ENCODE measurements at regions not wholly inside any gene's neighbourhood (a gene's known extent, or its start where the extent isn't known, plus 50 kb on each side); places are given as distances from the start of the nearest gene placed in this dataset.

DNA sequence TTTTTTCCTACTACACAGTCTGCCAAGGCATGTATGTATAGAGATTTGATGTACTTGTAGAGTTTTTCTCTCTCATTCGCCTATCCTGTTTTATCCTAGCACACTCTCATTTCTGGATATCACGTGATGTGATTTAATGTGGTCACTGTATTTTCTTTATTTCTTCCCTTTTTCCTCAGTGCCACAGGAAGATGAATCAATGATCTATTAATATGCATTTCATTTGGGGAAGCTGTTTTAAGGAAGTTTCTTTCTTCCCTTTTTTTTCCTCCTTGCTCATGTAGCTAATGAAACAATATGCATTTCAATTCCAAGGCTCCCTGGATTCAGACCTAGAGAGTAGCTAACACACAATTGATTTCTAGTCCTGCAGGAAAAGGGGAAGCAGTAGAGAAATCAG lies 506.3 kb upstream of the WWC1 start:
- H2AFZ ChIP-seq (ENCODE audit: low read depth, low read length): no peak overlapping the region
- H3K4me1 ChIP-seq (ENCODE audit: control insufficient read depth, extremely low read depth, insufficient read depth, low read length): no peaks in the 10 kb centered on the region
- H3K4me3 ChIP-seq (replicated peaks in 1 of 3; ENCODE audit: insufficient read depth in 1 of 3, low read depth in 1 of 3, low read length in 3 of 3): no peak overlapping the region
- no peak for DNase-seq (ENCODE audit: low read depth, low spot score)
- ChIA-PET POLR2A (no interaction called here), CTCF (no interaction called here)
- no peak overlapping the region for H3K9ac ChIP-seq (replicated peaks; ENCODE audit: extremely low read depth, insufficient read depth, low read length)
- dilution Hi-C loops (cut with MboI; ENCODE audit: extremely low pct_ligation_motif_present, low sequenced_read_pairs): no loop called here
- no peak overlapping the region for H3K4me2 ChIP-seq (ENCODE audit: insufficient read depth, low read length)
- intact Hi-C loops (cut with micrococcal nuclease): no loop called here
- no peaks in the 10 kb centered on the region for H3K9me1 ChIP-seq (replicated peaks; ENCODE audit: control insufficient read depth, extremely low read depth, insufficient read depth, low read length)
- FAIRE-seq: no peak
- no peak for TF ChIP-seq EZH2 (IDR thresholded peaks at IDR 0.05; ENCODE audit: borderline replicate concordance, low read depth, low read length, severe bottlenecking)
- TF ChIP-seq, protein P1, sequence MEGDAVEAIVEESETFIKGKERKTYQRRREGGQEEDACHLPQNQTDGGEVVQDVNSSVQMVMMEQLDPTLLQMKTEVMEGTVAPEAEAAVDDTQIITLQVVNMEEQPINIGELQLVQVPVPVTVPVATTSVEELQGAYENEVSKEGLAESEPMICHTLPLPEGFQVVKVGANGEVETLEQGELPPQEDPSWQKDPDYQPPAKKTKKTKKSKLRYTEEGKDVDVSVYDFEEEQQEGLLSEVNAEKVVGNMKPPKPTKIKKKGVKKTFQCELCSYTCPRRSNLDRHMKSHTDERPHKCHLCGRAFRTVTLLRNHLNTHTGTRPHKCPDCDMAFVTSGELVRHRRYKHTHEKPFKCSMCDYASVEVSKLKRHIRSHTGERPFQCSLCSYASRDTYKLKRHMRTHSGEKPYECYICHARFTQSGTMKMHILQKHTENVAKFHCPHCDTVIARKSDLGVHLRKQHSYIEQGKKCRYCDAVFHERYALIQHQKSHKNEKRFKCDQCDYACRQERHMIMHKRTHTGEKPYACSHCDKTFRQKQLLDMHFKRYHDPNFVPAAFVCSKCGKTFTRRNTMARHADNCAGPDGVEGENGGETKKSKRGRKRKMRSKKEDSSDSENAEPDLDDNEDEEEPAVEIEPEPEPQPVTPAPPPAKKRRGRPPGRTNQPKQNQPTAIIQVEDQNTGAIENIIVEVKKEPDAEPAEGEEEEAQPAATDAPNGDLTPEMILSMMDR (IDR thresholded peaks at IDR 0.05; ENCODE audit: extremely low read depth in 1 of 2, insufficient read depth in 1 of 2, low read depth in 1 of 2, low read length in 2 of 2): no peak
- no peak for TF ChIP-seq POLR2AphosphoS5 (IDR thresholded peaks at IDR 0.05; ENCODE audit: insufficient read depth, low read depth, low read length)
- TF ChIP-seq, protein P2, sequence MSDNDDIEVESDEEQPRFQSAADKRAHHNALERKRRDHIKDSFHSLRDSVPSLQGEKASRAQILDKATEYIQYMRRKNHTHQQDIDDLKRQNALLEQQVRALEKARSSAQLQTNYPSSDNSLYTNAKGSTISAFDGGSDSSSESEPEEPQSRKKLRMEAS (IDR thresholded peaks at IDR 0.05; ENCODE audit: insufficient read depth, insufficient read length): no peak
- no peak for TF ChIP-seq GATA2 (IDR thresholded peaks at IDR 0.05; ENCODE audit: insufficient read depth, insufficient read length, low read depth, low read length)
- TF ChIP-seq POLR2A (IDR thresholded peaks at IDR 0.05; ENCODE audit: low read depth, low read length): no peak
- no peaks in the 10 kb centered on the region for H4K20me1 ChIP-seq (replicated peaks; ENCODE audit: control insufficient read depth, extremely low read depth, insufficient read depth, low read length)
- H3K27me3 ChIP-seq (ENCODE audit: control insufficient read depth in 2 of 2, insufficient read depth in 2 of 2, low read length in 2 of 2): no peaks in the 10 kb centered on the region
- no peaks in the 10 kb centered on the region for H3K79me2 ChIP-seq (ENCODE audit: control insufficient read depth, insufficient read depth, low read length)
- peaks cover 2% of the 10 kb centered on the region for H3K9me3 ChIP-seq (replicated peaks; ENCODE audit: control insufficient read depth, insufficient read depth, low read length)
- BruUV-seq (replicated peaks): no TSS peak
- H3K27ac ChIP-seq (ENCODE audit: insufficient read depth, low read depth, low read length): no peak overlapping the region
- no peaks in the 10 kb centered on the region for H3K36me3 ChIP-seq (ENCODE audit: control insufficient read depth in 2 of 2, extremely low read depth in 1 of 2, insufficient read depth in 2 of 2, low read length in 2 of 2)

DNA sequence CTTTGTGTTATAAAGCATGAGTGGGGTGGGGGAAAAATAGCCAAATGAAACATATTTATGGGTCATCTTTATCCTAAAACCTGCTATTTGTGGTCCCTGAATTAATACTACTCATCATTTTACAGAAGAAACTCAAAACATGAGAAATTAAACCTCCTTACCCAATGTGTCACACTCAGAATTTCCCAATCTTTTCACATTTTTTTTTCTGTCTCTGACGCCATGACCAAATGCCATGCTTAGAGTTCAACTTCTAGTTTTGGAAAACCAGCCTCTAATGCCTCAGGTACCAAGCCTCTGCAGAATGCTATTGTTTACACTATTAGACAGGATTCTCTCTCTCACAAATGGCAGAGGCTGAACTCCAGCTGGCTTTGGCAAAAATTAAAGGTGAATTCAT lies 505.5 kb upstream of the WWC1 start:
- ChIA-PET POLR2A (no interaction called here), CTCF (no interaction called here)
- no TSS peak for BruUV-seq (replicated peaks)
- Histone ChIP-seq H3K4me2 (ENCODE audit: insufficient read depth, low read length) (no peak overlapping the region), H3K4me1 (ENCODE audit: control insufficient read depth, extremely low read depth, insufficient read depth, low read length) (no peaks in the 10 kb centered on the region), H4K20me1 (replicated peaks; ENCODE audit: control insufficient read depth, extremely low read depth, insufficient read depth, low read length) (no peaks in the 10 kb centered on the region), H2AFZ (ENCODE audit: low read depth, low read length) (no peak overlapping the region), H3K27ac (ENCODE audit: insufficient read depth, low read depth, low read length) (no peak overlapping the region), H3K9me1 (replicated peaks; ENCODE audit: control insufficient read depth, extremely low read depth, insufficient read depth, low read length) (no peaks in the 10 kb centered on the region), H3K4me3 (replicated peaks in 1 of 3; ENCODE audit: insufficient read depth in 1 of 3, low read depth in 1 of 3, low read length in 3 of 3) (no peak overlapping the region), H3K9ac (replicated peaks; ENCODE audit: extremely low read depth, insufficient read depth, low read length) (no peak overlapping the region), H3K36me3 (ENCODE audit: control insufficient read depth in 2 of 2, extremely low read depth in 1 of 2, insufficient read depth in 2 of 2, low read length in 2 of 2) (no peaks in the 10 kb centered on the region), H3K9me3 (replicated peaks; ENCODE audit: control insufficient read depth, insufficient read depth, low read length) (peaks cover 2% of the 10 kb centered on the region), H3K79me2 (ENCODE audit: control insufficient read depth, insufficient read depth, low read length) (no peaks in the 10 kb centered on the region), H3K27me3 (ENCODE audit: control insufficient read depth in 2 of 2, insufficient read depth in 2 of 2, low read length in 2 of 2) (no peaks in the 10 kb centered on the region)
- intact Hi-C loops (cut with micrococcal nuclease) (no loop called here), dilution Hi-C loops (cut with MboI; ENCODE audit: extremely low pct_ligation_motif_present, low sequenced_read_pairs) (no loop called here)
- FAIRE-seq (no peak), DNase-seq (ENCODE audit: low read depth, low spot score) (no peak)
- TF ChIP-seq EZH2 (IDR thresholded peaks at IDR 0.05; ENCODE audit: borderline replicate concordance, low read depth, low read length, severe bottlenecking) (no peak), GATA2 (IDR thresholded peaks at IDR 0.05; ENCODE audit: insufficient read depth, insufficient read length, low read depth, low read length) (no peak), MYC (IDR thresholded peaks at IDR 0.05; ENCODE audit: low read depth, low read length) (no peak), POLR2AphosphoS5 (IDR thresholded peaks at IDR 0.05; ENCODE audit: insufficient read depth, low read depth, low read length) (no peak), FOS (IDR thresholded peaks at IDR 0.05; ENCODE audit: borderline replicate concordance, insufficient read depth, low read length) (no peak), JUN (IDR thresholded peaks at IDR 0.05; ENCODE audit: borderline replicate concordance, insufficient read depth, insufficient read length, low read depth) (no peak), POLR2A (IDR thresholded peaks at IDR 0.05; ENCODE audit: low read depth, low read length) (no peak)
- TF ChIP-seq, protein P1 (IDR thresholded peaks at IDR 0.05; ENCODE audit: extremely low read depth in 1 of 2, insufficient read depth in 1 of 2, low read depth in 1 of 2, low read length in 2 of 2): no peak
- TF ChIP-seq, protein P2 (IDR thresholded peaks at IDR 0.05; ENCODE audit: insufficient read depth, insufficient read length): no peak

Data from endothelial cell of umbilical vein (primary cell).